HG03565 (cell line): ENCODE measurements at regions not wholly inside any gene's neighbourhood (a gene's known extent, or its start where the extent isn't known, plus 50 kb on each side); places are given as distances from the start of the nearest gene placed in this dataset.

ENCODE experiments used
- ATAC-seq: cut with Tn5 transposase; IDR thresholded peaks from one replicate; pipeline ENCODE4 v1.9.1; 2021; ENCODE audit warnings: mild to moderate bottlenecking, moderate library complexity; ENCODE audit not compliant: unreplicated experiment

DNA sequence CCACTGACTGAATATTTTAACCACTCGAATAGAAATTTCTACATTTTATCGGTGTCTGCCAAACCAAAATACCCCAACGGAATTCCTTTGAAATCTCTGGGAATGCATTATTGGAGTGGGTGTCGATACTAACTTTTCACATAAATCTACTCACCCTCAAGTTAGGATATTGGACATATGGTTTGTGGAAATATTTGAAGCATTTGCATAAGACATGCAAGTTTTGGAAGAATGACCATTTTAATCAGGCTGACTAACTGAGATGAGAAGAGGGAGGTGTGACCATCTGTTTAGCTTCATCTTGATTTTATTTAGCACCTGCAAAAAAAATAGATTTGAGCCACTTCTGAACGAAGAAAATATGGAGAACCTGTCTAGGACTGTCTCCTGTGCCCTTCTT is 61.2 kb downstream of the KLF6 start:
- ATAC-seq: no peak

DNA sequence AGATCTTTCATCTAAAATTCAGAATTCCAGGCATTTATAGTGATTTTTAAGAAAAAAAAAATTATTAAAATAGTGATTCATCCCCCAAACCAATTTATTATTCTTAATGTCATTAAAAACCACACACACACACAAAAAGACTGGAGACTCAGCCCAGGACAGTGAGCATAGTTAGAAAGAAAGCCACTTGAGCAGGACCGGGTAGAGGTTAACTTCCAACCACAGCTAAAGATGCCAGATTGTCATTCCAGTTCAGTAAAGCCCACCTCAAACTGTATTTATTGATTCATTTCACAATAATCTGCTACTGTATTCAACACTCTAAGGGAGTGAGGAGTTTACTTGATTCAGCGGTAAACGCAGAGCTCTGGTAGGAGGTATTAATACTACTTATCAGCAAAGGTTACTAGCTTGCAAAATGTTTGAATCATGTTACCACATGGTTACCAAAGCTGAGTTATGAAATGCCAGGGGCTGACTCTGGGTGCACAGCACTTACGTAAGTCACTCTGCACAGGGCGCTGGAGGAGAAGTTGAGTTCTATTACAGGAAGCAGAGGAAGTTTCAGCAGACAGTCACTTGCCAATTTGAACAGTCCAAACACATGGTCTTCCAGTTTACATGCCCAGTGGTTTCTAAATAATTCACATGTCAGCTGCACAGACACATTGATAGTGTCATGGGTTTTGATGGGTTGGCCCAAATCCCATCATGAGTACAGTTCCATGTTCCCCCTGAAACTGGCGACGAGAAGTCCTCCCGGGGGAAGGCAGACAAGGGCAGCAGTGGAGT is 64.6 kb downstream of the KLF6 start:
- no peak for ATAC-seq

DNA sequence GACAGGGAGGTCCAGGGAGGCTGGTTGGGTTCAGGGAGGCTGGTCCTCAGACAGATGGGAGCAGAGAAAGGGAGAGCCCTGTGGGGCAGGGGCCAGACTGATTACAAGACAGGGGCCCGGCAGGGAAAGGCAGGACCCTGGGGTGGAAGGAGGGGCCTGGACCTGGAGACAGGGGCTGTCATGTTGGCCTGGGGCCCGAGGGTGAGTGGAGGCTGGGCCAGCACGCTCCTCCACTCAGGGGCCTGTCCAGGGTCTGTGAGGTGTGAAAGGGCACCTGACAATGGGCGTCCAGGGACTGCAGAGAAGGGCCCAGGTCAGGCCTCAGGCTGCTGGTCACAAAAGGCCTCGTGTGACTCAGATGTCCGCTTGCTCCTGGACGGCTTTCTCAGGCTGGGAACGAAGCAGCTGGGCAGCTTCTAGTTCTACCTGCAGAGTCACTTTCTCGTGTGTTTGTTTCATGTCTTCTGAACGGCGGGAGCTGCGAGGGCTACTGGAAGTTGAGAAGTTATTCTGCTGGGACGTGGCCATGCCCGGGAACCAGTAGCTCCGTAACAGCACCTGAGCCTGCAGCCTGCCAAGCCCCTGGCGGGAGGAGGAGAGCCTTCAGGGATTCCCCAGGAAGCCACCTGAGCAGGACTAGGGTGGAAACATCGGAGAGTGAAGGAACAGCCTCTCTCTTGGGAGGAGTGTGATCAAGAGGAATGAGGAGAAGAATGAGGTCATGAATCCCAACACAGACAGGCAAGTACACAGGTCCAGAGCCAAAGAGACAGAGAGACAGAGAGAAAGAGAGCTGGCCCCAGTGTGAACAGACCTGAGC is 65.8 kb downstream of the KLF6 start:
- ATAC-seq: no peak

DNA sequence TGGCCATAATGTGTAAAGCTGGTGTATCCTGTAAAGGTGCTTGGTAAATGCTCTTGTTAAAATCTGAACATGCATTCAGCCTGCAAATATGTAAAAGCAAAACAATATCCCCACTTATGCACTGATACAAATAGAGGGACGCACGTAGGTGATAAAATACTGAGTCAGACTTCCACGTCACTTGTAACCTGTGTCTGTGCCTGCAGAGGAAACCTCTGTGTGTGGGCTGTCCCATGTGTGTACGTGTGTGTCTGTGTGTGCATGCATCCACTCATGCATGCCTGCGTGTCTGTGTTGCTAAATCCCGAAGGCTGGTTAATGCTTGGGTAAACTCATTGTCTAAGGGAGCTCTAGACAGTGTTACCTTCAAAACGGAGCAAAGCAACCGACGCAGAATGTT is 68.9 kb downstream of the KLF6 start:
- ATAC-seq: no peak

DNA sequence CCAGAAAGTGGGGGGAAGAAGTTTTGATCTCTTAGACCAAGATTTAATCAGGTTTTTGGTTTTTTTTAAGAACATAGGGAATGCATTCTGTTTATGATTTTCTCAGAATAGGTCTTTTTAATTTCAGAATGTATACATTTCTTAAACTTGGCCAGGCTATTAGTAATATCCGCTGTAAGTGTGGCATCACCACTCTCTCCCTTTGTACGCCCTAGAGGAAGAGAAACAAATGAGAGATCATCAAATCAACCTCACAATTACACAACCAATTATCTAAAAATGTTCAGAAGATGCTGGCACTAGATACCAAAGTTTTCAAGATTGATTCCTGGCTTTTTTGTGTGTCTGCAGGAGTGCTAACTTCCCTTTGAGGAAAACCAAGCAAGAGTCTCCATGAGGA is 70.0 kb downstream of the KLF6 start:
- ATAC-seq: no peak

DNA sequence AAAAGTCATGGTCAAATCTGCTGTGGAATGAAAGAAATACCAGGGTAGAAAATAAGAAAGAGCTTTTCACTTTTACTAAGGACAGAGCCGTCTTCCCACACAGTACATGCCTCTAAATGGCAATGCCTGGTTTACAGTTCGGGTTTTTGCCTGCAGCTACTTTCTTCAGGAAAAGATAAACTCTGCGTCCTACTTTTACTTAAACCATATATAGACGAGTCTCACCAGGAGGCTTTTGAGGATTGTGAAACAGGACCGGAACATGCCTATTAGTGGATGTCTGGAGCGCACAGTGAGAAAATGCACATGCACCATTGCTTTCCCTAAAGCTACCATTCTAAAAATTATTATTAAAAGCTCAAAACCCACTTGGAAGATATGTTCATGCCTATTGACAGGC is 70.5 kb downstream of the KLF6 start:
- ATAC-seq: no peak

DNA sequence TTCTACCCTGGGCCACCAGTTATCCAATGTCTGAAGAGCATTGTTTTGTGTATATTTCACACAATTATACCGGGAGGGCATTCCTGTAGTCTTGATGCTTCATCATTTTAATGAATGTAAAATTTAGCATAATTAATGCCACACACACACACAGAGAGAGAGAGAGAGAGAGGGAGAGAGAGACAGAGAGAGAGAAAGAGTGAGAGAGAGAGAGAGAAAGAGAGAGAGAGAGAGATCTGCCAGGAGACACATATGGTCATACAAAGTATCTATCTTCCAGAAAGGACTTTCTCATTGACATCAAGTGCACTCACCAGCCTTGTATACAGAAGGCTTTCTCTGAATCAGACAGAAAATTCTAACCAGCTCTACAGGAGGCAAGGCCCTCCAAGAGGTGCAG is 72.3 kb downstream of the KLF6 start:
- ATAC-seq: no peak

DNA sequence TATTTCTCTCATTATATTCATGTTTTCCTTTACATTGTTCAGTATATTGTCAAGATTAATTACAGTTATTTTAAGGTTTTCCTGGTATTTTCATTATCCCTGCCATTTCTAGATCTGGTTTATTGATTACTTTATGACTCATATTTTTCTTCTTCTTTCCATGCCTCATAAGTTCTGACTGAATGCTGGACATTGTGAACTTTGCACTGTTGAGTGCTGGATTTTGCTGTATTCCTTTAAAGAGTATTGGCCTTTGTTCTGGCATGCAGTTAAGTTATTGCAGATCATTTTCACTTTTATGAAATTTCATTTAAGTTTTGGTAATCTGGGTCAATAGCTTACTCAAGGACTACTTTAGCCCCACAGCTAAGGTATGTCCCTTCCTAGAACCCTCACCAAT is 73.1 kb downstream of the KLF6 start:
- no peak for ATAC-seq

DNA sequence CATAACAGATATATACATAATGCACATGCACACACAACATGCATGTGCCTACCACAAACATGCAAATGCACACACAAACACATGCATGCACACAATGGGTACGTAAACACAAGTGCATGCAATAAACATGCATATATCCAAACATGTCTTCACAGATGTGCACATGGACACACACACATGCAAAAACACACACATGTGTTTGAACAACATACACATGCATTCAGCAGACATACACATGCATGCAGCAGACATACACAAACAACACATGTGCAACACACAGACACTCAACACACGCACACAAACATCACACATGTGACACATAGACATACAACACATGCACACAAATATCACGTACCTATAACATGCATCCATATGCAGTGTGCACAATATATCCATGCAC is 74.2 kb downstream of the KLF6 start:
- no peak for ATAC-seq

DNA sequence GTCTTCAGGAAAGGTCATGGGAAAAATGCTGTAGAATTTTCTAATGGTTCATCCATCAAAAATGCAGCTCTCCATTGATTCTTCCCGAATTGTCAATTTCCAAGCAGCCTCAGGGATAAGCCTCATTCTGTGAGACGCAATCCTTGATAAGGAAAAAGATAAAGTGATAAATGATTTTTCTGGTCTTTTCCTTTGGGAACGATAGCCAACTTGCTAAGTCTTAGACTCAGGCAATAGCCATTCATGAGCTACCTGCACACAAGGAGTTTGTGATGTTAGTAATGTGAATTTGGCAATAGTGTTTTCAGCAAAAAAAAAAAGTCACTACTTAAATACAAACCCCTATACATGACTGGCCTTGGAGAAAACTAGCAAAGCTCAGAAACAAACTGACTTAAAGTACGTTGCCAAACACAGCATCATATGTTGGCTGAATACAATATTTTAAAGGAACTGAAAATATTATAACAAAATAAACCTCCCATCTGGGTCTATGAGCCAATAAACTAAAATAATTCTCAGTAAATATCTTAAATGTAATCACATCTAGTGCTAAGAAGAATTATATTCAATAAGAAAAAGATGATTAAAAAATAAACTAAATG is 75.5 kb downstream of the KLF6 start:
- no peak for ATAC-seq

DNA sequence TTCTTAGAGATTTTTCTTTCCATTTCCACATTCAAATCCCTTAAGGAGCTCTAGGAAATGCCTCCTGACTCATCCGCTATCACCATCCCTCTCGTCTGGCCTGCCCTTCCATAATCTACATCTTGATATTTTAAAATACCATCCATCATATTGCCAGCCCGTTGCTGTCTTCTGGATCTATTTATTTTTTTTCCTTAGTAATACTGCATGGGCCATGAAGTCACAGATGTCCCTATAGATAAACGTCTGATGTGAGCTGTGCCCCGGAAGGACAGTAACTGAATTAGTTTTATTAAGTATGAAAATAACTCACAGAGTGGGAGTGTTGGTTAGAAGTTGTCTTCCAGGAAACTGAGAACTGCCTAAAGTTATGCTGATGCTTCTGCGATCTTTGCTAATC is 76.2 kb downstream of the KLF6 start:
- no peak for ATAC-seq

DNA sequence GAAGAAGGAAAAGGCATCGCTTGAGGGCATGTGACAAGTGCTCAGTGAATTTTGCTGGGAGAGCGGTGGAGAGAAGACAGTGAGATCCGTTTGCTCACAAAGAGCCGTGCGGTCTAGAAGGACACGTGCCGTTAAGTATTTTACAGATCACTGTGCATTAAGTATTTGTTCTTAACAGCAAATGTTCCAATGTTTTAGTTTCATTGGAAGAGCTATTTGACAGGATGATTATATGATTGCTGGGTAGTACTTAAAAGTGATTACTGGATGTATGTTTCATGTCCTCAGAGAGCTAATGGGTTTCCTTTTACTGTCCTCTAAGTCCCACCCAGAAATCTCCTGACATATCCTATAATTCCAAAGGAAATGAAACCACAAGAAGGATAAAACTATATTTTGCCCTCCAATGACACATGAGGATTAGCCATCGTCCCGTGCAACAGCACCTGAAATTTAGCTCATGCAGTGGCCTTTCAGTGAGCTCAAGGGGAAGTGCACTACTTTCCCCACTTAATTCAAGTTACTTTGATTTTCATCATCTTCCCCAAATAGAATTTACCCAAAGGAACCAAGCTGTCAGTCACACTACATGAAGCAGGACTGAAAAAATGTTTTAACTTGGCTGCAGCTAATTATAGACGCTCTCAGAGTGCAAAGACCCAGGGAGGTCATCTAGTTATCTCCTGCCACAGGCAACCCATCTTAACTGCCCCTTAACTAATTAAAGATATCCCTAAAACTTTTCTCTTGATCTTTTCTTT is 80.3 kb downstream of the KLF6 start:
- no peak for ATAC-seq

DNA sequence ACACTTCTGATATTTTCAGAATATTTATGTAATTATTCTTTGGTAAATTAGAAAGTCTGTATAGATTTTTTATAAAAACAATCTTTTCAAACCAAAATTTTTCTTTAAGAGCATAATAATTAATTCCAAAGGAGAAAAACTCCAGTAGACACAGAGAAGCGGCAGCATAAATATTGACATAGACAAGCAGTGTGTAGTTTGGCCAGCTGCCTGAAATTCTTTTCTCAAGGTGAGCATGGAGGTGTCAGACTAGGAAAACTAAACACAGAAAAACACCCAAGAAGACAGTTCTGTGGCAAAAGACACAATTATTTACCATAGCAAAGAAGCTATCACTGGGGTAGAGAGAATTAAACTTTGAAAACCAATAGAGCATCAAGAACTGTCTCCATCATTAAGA is 82.4 kb downstream of the KLF6 start:
- no peak for ATAC-seq

DNA sequence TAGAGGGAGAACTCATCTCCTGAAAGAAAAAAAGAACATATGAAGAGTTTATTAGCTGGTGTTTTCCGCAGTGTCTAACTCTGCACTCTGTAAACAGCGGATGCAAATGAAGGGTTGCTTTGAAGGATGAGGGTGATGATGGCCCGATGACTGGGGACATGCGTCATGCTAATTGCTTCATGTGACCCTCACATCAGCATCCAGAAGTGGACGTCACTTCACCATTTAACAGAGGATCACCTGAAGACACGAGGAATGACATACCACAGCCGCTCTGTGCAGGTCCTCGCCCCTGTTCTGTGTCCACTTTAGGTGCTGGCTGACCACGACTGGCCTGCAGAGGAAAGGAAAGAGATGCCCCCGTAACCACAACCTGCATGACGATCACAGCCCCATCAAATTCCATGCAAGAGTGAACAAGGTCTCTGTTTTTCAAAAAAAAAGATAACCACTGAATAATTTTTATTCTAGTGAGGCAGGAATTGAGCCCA is 82.9 kb downstream of the KLF6 start:
- ATAC-seq: no peak

DNA sequence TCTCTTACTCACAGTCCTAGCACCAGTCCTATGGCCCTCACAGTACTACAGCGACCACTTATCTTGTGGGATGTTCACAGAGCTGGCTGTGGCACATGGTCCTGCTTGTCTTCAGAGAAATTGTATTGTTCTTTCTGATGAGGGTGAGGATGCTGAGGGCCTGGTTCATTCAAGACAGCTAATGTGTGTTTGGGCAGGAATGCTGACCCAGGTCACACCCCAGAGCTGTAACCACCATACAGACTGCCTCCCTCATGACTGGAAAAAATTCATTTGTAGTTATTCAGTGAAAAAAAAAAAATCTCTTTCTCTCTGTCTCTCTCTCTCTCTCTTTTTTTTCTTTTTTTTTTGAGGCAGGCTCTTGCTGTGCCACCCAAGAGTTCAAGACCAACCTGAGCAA is 83.5 kb downstream of the KLF6 start:
- ATAC-seq: no peak

DNA sequence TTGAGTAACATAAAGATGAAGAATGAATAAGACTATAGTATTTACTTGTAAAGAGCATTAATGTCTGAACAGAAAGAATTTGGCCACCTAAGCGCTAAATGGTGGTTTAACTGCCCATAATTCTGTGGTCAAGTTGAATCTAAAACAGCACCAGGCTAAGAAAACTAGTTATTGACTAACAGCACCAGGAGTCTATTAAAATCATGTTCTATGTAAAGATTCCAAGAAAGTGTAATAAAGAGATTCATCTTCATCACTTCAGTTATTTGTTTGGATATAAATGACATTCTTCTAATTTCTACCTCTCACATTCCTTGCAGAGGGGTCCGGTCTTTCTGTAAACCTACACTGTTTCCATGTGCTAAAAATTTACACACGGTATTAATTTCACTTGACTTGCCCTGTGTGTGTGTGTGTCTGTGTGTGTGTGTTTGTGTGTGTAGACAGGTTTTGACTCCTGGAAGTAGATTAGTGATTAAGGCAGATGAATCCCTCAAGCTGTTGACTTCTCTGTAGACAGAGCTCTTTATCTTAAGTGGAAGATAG is 84.4 kb downstream of the KLF6 start:
- ATAC-seq: no peak

DNA sequence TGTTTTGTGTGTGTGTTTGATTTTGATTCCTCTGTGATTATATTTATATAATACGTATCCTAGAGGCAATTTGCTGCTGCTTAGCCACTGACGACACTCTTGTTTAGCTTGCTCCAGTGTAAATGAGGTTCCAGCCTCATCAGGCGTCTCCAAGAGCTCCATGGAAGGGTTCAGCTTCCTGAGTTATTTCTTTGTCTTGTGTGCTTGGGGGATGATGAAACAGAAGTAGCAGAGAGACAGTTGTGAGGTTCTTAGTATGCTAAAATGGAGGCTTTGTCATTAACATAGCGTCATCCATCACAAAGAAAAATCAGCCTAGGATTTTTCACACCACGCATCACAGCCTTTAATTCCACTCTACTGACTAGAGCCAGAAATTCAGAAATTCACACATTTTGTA is 85.1 kb downstream of the KLF6 start:
- ATAC-seq: no peak

DNA sequence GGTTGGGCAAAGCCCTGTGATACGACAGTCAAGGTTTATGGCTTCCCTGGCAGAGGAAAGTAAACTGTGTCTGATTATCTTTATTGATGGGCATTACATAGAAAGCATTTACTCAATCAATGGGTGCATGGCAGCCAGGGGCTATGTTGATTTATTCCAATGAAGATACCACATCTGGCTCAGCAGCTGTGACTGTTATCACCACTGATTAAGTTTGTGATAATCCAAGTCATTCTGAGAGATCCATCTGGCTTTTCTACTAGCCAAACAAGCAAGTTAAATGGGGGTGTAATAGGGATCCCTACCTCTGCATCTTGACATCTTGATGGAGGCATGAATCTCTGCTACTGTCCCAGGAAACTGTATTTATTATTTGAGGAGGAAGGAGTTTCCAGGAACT is 86.7 kb downstream of the KLF6 start:
- ATAC-seq: no peak

DNA sequence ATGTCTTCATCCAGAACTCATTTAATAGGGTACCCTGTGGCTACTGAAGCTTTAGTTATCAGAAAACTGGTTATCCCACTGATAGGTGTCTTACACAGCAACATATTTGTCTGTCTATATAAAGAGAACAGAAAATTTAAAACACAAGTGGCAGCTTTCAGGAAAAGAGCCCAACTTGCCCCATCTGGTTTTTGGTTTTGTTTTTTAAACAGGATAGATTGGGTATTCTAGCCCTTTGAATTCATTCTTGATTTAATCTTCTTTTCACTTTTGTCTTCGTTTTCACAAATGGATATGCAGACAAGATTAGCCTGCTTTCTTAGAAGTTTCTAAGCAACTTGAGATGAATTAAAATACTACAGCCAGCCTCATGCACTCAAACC is 91.3 kb downstream of the KLF6 start:
- ATAC-seq: no peak

DNA sequence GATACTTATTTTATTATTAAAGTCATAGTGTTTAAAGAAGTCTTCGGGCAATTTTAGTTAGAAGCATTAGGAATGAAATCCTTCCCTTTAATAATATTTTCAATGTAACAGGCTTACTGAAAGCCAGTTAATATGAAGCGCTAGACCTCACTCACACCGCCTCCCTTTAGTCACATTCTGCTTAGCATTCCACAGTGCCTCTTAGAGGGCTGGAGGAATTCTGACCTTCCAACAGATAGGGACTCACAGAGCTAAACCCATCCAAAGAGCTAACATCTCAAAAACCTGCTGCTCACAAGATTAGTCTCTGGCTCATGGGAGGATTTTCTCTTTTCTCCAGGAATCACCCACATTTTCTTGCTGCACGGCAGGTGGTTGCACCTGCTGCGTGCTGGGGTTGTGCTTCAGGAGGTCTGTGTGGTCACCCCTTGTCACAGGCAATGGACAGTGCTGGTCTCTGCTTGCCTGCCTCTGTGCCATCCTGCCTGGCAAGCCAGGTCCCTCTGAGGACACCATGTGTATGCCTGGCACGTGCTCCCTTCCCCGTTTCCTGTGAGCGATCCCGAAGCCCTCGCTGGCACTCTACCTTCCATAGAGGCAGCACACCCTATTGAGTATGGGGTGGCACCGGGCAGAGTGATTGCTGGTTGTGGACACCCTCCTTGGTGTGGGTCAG is 91.8 kb downstream of the KLF6 start:
- no peak for ATAC-seq
